Glutamatergic neuron (in vitro differentiated cells): ENCODE measurements at regions not wholly inside any gene's neighbourhood (a gene's known extent, or its start where the extent isn't known, plus 50 kb on each side); places are given as distances from the start of the nearest gene placed in this dataset.

ENCODE experiments used
- DNase-seq: peaks from one replicate; pipeline ENCODE4 v3.0.0; 2022
- H3K27ac Mint-ChIP-seq: one replicate; pipeline ENCODE4 v1.8.0; 2020; ENCODE audit warnings: mild to moderate bottlenecking, mixed read lengths, inconsistent platforms; ENCODE audit not compliant: unreplicated experiment
- H3K27me3 Mint-ChIP-seq: one replicate; pipeline ENCODE4 v1.8.0; 2020; ENCODE audit warnings: mild to moderate bottlenecking, moderate library complexity, mixed read lengths, inconsistent platforms; ENCODE audit not compliant: unreplicated experiment
- H3K36me3 Mint-ChIP-seq: one replicate; pipeline ENCODE4 v1.8.0; 2020; ENCODE audit warnings: mild to moderate bottlenecking, mixed read lengths, inconsistent platforms; ENCODE audit not compliant: unreplicated experiment
- H3K4me1 Mint-ChIP-seq: one replicate; pipeline ENCODE4 v1.8.0; 2020; ENCODE audit warnings: mild to moderate bottlenecking, low read depth, mixed read lengths, inconsistent platforms; ENCODE audit not compliant: unreplicated experiment
- H3K4me3 Mint-ChIP-seq: one replicate; pipeline ENCODE4 v1.8.0; 2020; ENCODE audit warnings: mild to moderate bottlenecking, mixed read lengths, inconsistent platforms; ENCODE audit not compliant: unreplicated experiment
- H3K9me3 Mint-ChIP-seq: one replicate; pipeline ENCODE4 v1.8.0; 2020; ENCODE audit warnings: mild to moderate bottlenecking, moderate library complexity, mixed read lengths, inconsistent platforms; ENCODE audit not compliant: unreplicated experiment
- CTCF ChIP-seq: fragments of 200-600 bp; sonication (generic); IDR thresholded peaks from one replicate; pipeline ENCODE4 v1.5.0; 2021; ENCODE audit not compliant: partially characterized antibody, unreplicated experiment

GRCh38 chr22:44584256-44584902 is 86.3 kb upstream of the RTL6 start:
- H3K4me3 Mint-ChIP-seq, result no peak overlapping the region
- TF ChIP-seq CTCF, result no peak
- no peak for DNase-seq
- H3K27me3 Mint-ChIP-seq, result peaks cover 2% of the 10 kb centered on the region
- H3K36me3 Mint-ChIP-seq, result peaks cover 3% of the 10 kb centered on the region
- H3K4me1 Mint-ChIP-seq, result no peaks in the 10 kb centered on the region
- H3K27ac Mint-ChIP-seq, result no peak overlapping the region
- peaks cover 5% of the 10 kb centered on the region for H3K9me3 Mint-ChIP-seq

GRCh38 chr22:44583854-44584253 is 85.8 kb upstream of the RTL6 start:
- Mint-ChIP-seq H3K4me3 (no peak overlapping the region), H3K27me3 (peaks cover 2% of the 10 kb centered on the region), H3K4me1 (no peaks in the 10 kb centered on the region), H3K36me3 (peaks cover 3% of the 10 kb centered on the region), H3K9me3 (peaks cover 2% of the 10 kb centered on the region), H3K27ac (no peak overlapping the region)
- no peak for TF ChIP-seq CTCF
- DNase-seq, result no peak

GRCh38 chr22:44583061-44583760 is 85.2 kb upstream of the RTL6 start:
- H3K9me3 Mint-ChIP-seq, result peaks cover 2% of the 10 kb centered on the region
- H3K4me3 Mint-ChIP-seq, result no peak overlapping the region
- no peak for TF ChIP-seq CTCF
- H3K36me3 Mint-ChIP-seq, result peaks cover 5% of the 10 kb centered on the region
- H3K27me3 Mint-ChIP-seq, result peaks cover 2% of the 10 kb centered on the region
- no peak for DNase-seq
- H3K27ac Mint-ChIP-seq, result no peak overlapping the region
- no peaks in the 10 kb centered on the region for H3K4me1 Mint-ChIP-seq

- H3K36me3 Mint-ChIP-seq, result peaks cover 5% of the 10 kb centered on the region
- peaks cover 3% of the 10 kb centered on the region for H3K9me3 Mint-ChIP-seq
- no peak for DNase-seq
- H3K27me3 Mint-ChIP-seq, result peaks cover 2% of the 10 kb centered on the region
- no peaks in the 10 kb centered on the region for H3K4me1 Mint-ChIP-seq
- H3K27ac Mint-ChIP-seq, result no peak overlapping the region
- H3K4me3 Mint-ChIP-seq, result no peak overlapping the region
- TF ChIP-seq CTCF, result no peak
These were observed 84.0 kb upstream of the RTL6 start for GRCh38 chr22:44582016-44582415.

- no peaks in the 10 kb centered on the region for H3K4me1 Mint-ChIP-seq
- no peak for TF ChIP-seq CTCF
- no peak overlapping the region for H3K4me3 Mint-ChIP-seq
- peaks cover 6% of the 10 kb centered on the region for H3K27me3 Mint-ChIP-seq
- peaks cover 3% of the 10 kb centered on the region for H3K9me3 Mint-ChIP-seq
- DNase-seq, result no peak
- no peak overlapping the region for H3K27ac Mint-ChIP-seq
- H3K36me3 Mint-ChIP-seq, result peaks cover 5% of the 10 kb centered on the region
These were observed 83.0 kb upstream of the RTL6 start for GRCh38 chr22:44581096-44581435.
